Fibroblast of villous mesenchyme (primary cell): ENCODE measurements at regions not wholly inside any gene's neighbourhood (a gene's known extent, or its start where the extent isn't known, plus 50 kb on each side); places are given as distances from the start of the nearest gene placed in this dataset.
A peak's percentile ranks its signal among the peaks of the same experiment; 100 is the strongest.

Source experiments
- DNase-seq: peaks from one replicate; pipeline ENCODE4 v3.0.0-alpha.2; 2010; ENCODE audit warnings: low read depth
- H3K4me3 ChIP-seq: 2 replicates; pipeline ENCODE4 v1.5.1; 2011; ENCODE audit warnings: low read depth, mild to moderate bottlenecking, low read length
- CTCF ChIP-seq: IDR thresholded peaks from 2 replicates; pipeline ENCODE4 v1.5.1; 2012; ENCODE audit warnings: low read depth, mild to moderate bottlenecking, low read length; ENCODE audit not compliant: insufficient read depth

- no peak overlapping the region for H3K4me3 ChIP-seq
- TF ChIP-seq CTCF = no peak
- no peak for DNase-seq
These were observed 165.6 kb downstream of the RCN1 start for GRCh38 chr11:32256466-32256865.

GRCh38 chr11:32259641-32260081 lies 168.8 kb downstream of the RCN1 start:
- no peak for TF ChIP-seq CTCF
- DNase-seq = peak; percentile 78
- no peak overlapping the region for H3K4me3 ChIP-seq

- TF ChIP-seq CTCF = no peak
- H3K4me3 ChIP-seq = no peak overlapping the region
- DNase-seq = no peak
These were observed 171.5 kb downstream of the RCN1 start for GRCh38 chr11:32262367-32262766.

GRCh38 chr11:32265911-32266310 lies 169.4 kb downstream of the WT1 start:
- no peak for TF ChIP-seq CTCF
- H3K4me3 ChIP-seq = no peak overlapping the region
- DNase-seq = no peak

- no peak for TF ChIP-seq CTCF
- DNase-seq = peak; percentile 11
- H3K4me3 ChIP-seq = no peak overlapping the region
These were observed 168.7 kb downstream of the WT1 start for GRCh38 chr11:32266601-32267000.

- no peak overlapping the region for H3K4me3 ChIP-seq
- DNase-seq = no peak
- TF ChIP-seq CTCF = no peak
These were observed 167.6 kb downstream of the WT1 start for GRCh38 chr11:32267679-32268187.

GRCh38 chr11:32273931-32274330 lies 161.4 kb downstream of the WT1 start:
- H3K4me3 ChIP-seq = no peak overlapping the region
- TF ChIP-seq CTCF = no peak
- no peak for DNase-seq
